ENCODE measurements at regions not wholly inside any gene's neighbourhood (a gene's known extent, or its start where the extent isn't known, plus 50 kb on each side); places are given as distances from the start of the nearest gene placed in this dataset.

DNA sequence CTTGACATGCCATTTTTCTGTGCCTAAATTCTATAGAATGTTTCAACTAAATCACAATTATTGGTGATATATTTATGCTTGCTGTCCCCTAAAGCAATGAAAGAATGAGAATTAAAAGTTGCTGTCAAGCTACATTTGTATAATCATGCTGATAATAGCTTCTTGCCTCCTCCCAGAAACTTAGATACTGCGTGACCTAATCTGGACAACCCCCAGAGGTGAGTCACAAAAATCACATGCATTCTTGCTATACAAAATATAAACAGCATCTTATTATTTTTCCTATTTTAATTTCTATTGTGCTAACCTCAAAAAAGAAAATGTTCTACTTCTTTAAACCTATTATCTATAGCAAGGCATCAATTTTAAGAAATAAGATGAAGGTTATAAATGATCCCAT lies 995.8 kb upstream of the ACO1 start:
- TF ChIP-seq POLR2A (IDR thresholded peaks at IDR 0.05; ENCODE audit: control extremely low read depth in 1 of 2, low read depth in 2 of 2, low read length in 2 of 2) (no peak), CTCF (IDR thresholded peaks at IDR 0.05; ENCODE audit: control extremely low read depth in 1 of 3, insufficient read depth in 1 of 3, low read depth in 1 of 3, low read length in 3 of 3) (no peak), EP300 (IDR thresholded peaks at IDR 0.05; ENCODE audit: borderline replicate concordance in 1 of 2, low read depth in 2 of 2, low read length in 2 of 2) (no peak)
